ENCODE measurements at regions not wholly inside any gene's neighbourhood (a gene's known extent, or its start where the extent isn't known, plus 50 kb on each side); places are given as distances from the start of the nearest gene placed in this dataset.

GRCh38 chr7:46550864-46551263 is 629.8 kb upstream of the IGFBP3 start:
- no peaks in the 10 kb centered on the region for H3K4me1 ChIP-seq
- DNase-seq (ENCODE audit: low spot score in 2 of 2): no peak
- no peak overlapping the region for H3K4me3 ChIP-seq
- H3K27ac ChIP-seq: no peak overlapping the region
- no peaks in the 10 kb centered on the region for H3K36me3 ChIP-seq
- no peak for TF ChIP-seq EP300 (IDR thresholded peaks at IDR 0.05)
- TF ChIP-seq POLR2A (IDR thresholded peaks at IDR 0.05): no peak
- no peak for TF ChIP-seq CTCF (IDR thresholded peaks at IDR 0.05)
- no peaks in the 10 kb centered on the region for H3K9me3 ChIP-seq
- H3K27me3 ChIP-seq: no peaks in the 10 kb centered on the region
- 76 to 80% methylated on average over 5 of the region's 5 CpGs for WGBS, 2 donors

GRCh38 chr7:46549892-46550639 is 629.0 kb upstream of the IGFBP3 start:
- no peaks in the 10 kb centered on the region for H3K27me3 ChIP-seq
- no peak overlapping the region for H3K27ac ChIP-seq
- DNase-seq (ENCODE audit: low spot score in 2 of 2): no peak
- no peaks in the 10 kb centered on the region for H3K4me1 ChIP-seq
- H3K36me3 ChIP-seq: no peaks in the 10 kb centered on the region
- no peaks in the 10 kb centered on the region for H3K9me3 ChIP-seq
- H3K4me3 ChIP-seq: no peak overlapping the region
- 82 to 85% methylated on average over 3 of the region's 3 CpGs for WGBS, 2 donors
- no peak for TF ChIP-seq EP300 (IDR thresholded peaks at IDR 0.05)
- no peak for TF ChIP-seq POLR2A (IDR thresholded peaks at IDR 0.05)
- TF ChIP-seq CTCF (IDR thresholded peaks at IDR 0.05): no peak

- 72 to 75% methylated on average over 1 of the region's 1 CpG for WGBS, 2 donors
- no peak for DNase-seq (ENCODE audit: low spot score in 2 of 2)
- H3K4me3 ChIP-seq: no peak overlapping the region
- H3K27me3 ChIP-seq: no peaks in the 10 kb centered on the region
- no peaks in the 10 kb centered on the region for H3K36me3 ChIP-seq
- TF ChIP-seq EP300 (IDR thresholded peaks at IDR 0.05): no peak
- no peak for TF ChIP-seq POLR2A (IDR thresholded peaks at IDR 0.05)
- no peak for TF ChIP-seq CTCF (IDR thresholded peaks at IDR 0.05)
- H3K27ac ChIP-seq: no peak overlapping the region
- no peaks in the 10 kb centered on the region for H3K4me1 ChIP-seq
- no peaks in the 10 kb centered on the region for H3K9me3 ChIP-seq
Measured at GRCh38 chr7:46549347-46549746, 628.3 kb upstream of the IGFBP3 start.

- Histone ChIP-seq H3K9me3 (no peaks in the 10 kb centered on the region), H3K27ac (no peak overlapping the region), H3K27me3 (no peaks in the 10 kb centered on the region), H3K36me3 (no peaks in the 10 kb centered on the region), H3K4me1 (no peaks in the 10 kb centered on the region), H3K4me3 (no peak overlapping the region)
- DNase-seq (ENCODE audit: low spot score in 2 of 2): no peak
- TF ChIP-seq EP300 (IDR thresholded peaks at IDR 0.05): no peak
- no peak for TF ChIP-seq CTCF (IDR thresholded peaks at IDR 0.05)
- no peak for TF ChIP-seq POLR2A (IDR thresholded peaks at IDR 0.05)
Measured at GRCh38 chr7:46547044-46547443, 626.0 kb upstream of the IGFBP3 start.

GRCh38 chr7:46545790-46546189 is 624.7 kb upstream of the IGFBP3 start:
- Histone ChIP-seq H3K9me3 (no peaks in the 10 kb centered on the region), H3K27me3 (no peaks in the 10 kb centered on the region), H3K27ac (no peak overlapping the region), H3K4me3 (no peak overlapping the region), H3K36me3 (no peaks in the 10 kb centered on the region), H3K4me1 (no peaks in the 10 kb centered on the region)
- TF ChIP-seq CTCF (IDR thresholded peaks at IDR 0.05) (no peak), POLR2A (IDR thresholded peaks at IDR 0.05) (no peak), EP300 (IDR thresholded peaks at IDR 0.05) (no peak)
- DNase-seq (ENCODE audit: low spot score in 2 of 2): no peak
- WGBS, 2 donors: 67 to 76% methylated on average over 1 of the region's 1 CpG
